Type B pancreatic cell (in vitro differentiated cells): ENCODE measurements at regions not wholly inside any gene's neighbourhood (a gene's known extent, or its start where the extent isn't known, plus 50 kb on each side); places are given as distances from the start of the nearest gene placed in this dataset.
A peak's percentile ranks its signal among the peaks of the same experiment; 100 is the strongest.

Source experiments
- DNase-seq: peaks from one replicate; pipeline ENCODE4 v3.0.0; 2021; ENCODE audit warnings: mixed read lengths; ENCODE audit not compliant: unreplicated experiment; ENCODE audit errors: extremely low spot score
- H3K27ac Mint-ChIP-seq: 2 replicates; pipeline ENCODE4 v1.8.0; 2021; ENCODE audit warnings: mild to moderate bottlenecking, mixed read lengths
- H3K27me3 Mint-ChIP-seq: 2 replicates; pipeline ENCODE4 v1.8.0; 2021; ENCODE audit warnings: mixed read lengths
- H3K36me3 Mint-ChIP-seq: 2 replicates; pipeline ENCODE4 v1.8.0; 2021; ENCODE audit warnings: mixed read lengths
- H3K4me1 Mint-ChIP-seq: one replicate; pipeline ENCODE4 v1.8.0; 2021; ENCODE audit warnings: mixed read lengths; ENCODE audit not compliant: unreplicated experiment
- H3K4me3 Mint-ChIP-seq: 2 replicates; pipeline ENCODE4 v1.8.0; 2021; ENCODE audit warnings: mild to moderate bottlenecking, mixed read lengths
- H3K9me3 Mint-ChIP-seq: 2 replicates; pipeline ENCODE4 v1.8.0; 2021; ENCODE audit warnings: mixed read lengths
- CTCF ChIP-seq: fragments of 200-600 bp; sonication (generic); conservative IDR thresholded peaks from 2 replicates; pipeline ENCODE4 v1.5.0; 2021; ENCODE audit warnings: antibody characterized with exemption, mild to moderate bottlenecking

DNA sequence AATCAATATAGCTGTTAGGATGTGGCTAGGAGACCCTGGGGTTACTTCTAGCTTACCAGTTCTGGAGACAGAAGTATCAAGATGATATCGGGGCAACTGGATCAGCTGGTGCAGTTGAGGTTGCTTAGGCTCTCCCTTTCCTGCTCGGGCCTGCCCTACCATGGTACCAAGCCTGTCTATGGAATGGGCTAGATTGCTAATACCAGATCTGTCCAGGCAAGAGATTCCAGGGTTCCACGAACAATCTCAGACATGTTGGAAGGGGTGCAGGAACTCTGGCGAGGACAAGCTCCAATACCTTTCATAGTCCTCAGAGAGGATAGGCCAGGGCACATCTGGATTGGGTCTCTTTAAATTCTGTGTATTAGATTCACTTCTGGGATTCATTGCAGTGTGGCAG lies 53.8 kb downstream of the ADM start:
- DNase-seq, result no peak
- Mint-ChIP-seq H3K27me3 (no peaks in the 10 kb centered on the region), H3K4me1 (no peaks in the 10 kb centered on the region), H3K36me3 (no peaks in the 10 kb centered on the region), H3K4me3 (no peak overlapping the region), H3K9me3 (no peaks in the 10 kb centered on the region), H3K27ac (no peak overlapping the region)
- TF ChIP-seq CTCF, result no peak

GRCh38 chr11:10359171-10359570 lies 54.3 kb downstream of the ADM start:
- no peak overlapping the region for H3K4me3 Mint-ChIP-seq
- no peak for TF ChIP-seq CTCF
- no peaks in the 10 kb centered on the region for H3K4me1 Mint-ChIP-seq
- DNase-seq, result no peak
- no peak overlapping the region for H3K27ac Mint-ChIP-seq
- H3K27me3 Mint-ChIP-seq, result no peaks in the 10 kb centered on the region
- no peaks in the 10 kb centered on the region for H3K9me3 Mint-ChIP-seq
- no peaks in the 10 kb centered on the region for H3K36me3 Mint-ChIP-seq

GRCh38 chr11:10360835-10361234 lies 56.0 kb downstream of the ADM start:
- no peak for DNase-seq
- Mint-ChIP-seq H3K27ac (no peak overlapping the region), H3K27me3 (no peaks in the 10 kb centered on the region), H3K9me3 (no peaks in the 10 kb centered on the region), H3K36me3 (no peaks in the 10 kb centered on the region), H3K4me3 (no peak overlapping the region), H3K4me1 (no peaks in the 10 kb centered on the region)
- TF ChIP-seq CTCF, result no peak

GRCh38 chr11:10365045-10365444 lies 60.2 kb downstream of the ADM start:
- Mint-ChIP-seq H3K27me3 (no peaks in the 10 kb centered on the region), H3K4me1 (peaks cover 12% of the 10 kb centered on the region), H3K27ac (no peak overlapping the region), H3K4me3 (no peak overlapping the region), H3K9me3 (peaks cover 6% of the 10 kb centered on the region), H3K36me3 (no peaks in the 10 kb centered on the region)
- DNase-seq, result no peak
- no peak for TF ChIP-seq CTCF

- H3K27ac Mint-ChIP-seq, result peak overlapping the region; percentile 18
- peaks cover 11% of the 10 kb centered on the region for H3K9me3 Mint-ChIP-seq
- TF ChIP-seq CTCF, result peak; percentile 82
- H3K27me3 Mint-ChIP-seq, result no peaks in the 10 kb centered on the region
- peaks cover 12% of the 10 kb centered on the region for H3K4me1 Mint-ChIP-seq
- peak; percentile 77 for DNase-seq
- H3K4me3 Mint-ChIP-seq, result peak overlapping the region; percentile 35
- H3K36me3 Mint-ChIP-seq, result no peaks in the 10 kb centered on the region
These were observed 61.9 kb downstream of the ADM start for GRCh38 chr11:10366568-10367331.
